Left forelimb (tissue), 1 donor: ENCODE measurements at regions not wholly inside any gene's neighbourhood (a gene's known extent, or its start where the extent isn't known, plus 50 kb on each side); places are given as distances from the start of the nearest gene placed in this dataset.
"Not testable (repeated sequence)": the region's sequence is repeated elsewhere in the genome, so short reads cannot be mapped to it uniquely, and the experiment has no call there.

Experiments
- DNase-seq: peaks from one replicate; pipeline ENCODE4 v3.0.0-alpha.2; 2018; ENCODE audit warnings: low spot score

GRCh38 chr3:75126556-75126955, 512.1 kb upstream of the CNTN3 start:
- DNase-seq: no peak

- no peak for DNase-seq
Measured at GRCh38 chr3:75129101-75129500, 514.6 kb upstream of the CNTN3 start.

GRCh38 chr3:75136100-75136897, 521.8 kb upstream of the CNTN3 start:
- DNase-seq: no peak

GRCh38 chr3:75138345-75138744, 523.9 kb upstream of the CNTN3 start:
- no peak for DNase-seq

- DNase-seq: no peak
Measured at GRCh38 chr3:75140904-75141615, 523.1 kb upstream of the FRG2C start.

GRCh38 chr3:75144406-75144805, 519.7 kb upstream of the FRG2C start:
- DNase-seq: no peak

GRCh38 chr3:75171630-75172230, 492.4 kb upstream of the FRG2C start:
- DNase-seq: no peak

- DNase-seq: no peak
Measured at GRCh38 chr3:75176937-75177336, 487.2 kb upstream of the FRG2C start.

- DNase-seq: no peak
Measured at GRCh38 chr3:75180235-75180944, 483.7 kb upstream of the FRG2C start.

GRCh38 chr3:75180945-75181298, 483.2 kb upstream of the FRG2C start:
- DNase-seq: no peak

- no peak for DNase-seq
Measured at GRCh38 chr3:75188962-75189361, 475.2 kb upstream of the FRG2C start.

GRCh38 chr3:75192146-75192616, 471.9 kb upstream of the FRG2C start:
- no peak for DNase-seq

- DNase-seq: no peak
Measured at GRCh38 chr3:75193797-75194196, 470.3 kb upstream of the FRG2C start.

- not testable (repeated sequence) for DNase-seq
Measured at GRCh38 chr3:75214332-75214731, 449.8 kb upstream of the FRG2C start.

- no peak for DNase-seq
Measured at GRCh38 chr3:75218577-75218976, 445.6 kb upstream of the FRG2C start.

- no peak for DNase-seq
Measured at GRCh38 chr3:75220932-75221331, 443.2 kb upstream of the FRG2C start.

GRCh38 chr3:75224412-75224811, 439.7 kb upstream of the FRG2C start:
- no peak for DNase-seq

- no peak for DNase-seq
Measured at GRCh38 chr3:75232216-75232615, 431.9 kb upstream of the FRG2C start.

GRCh38 chr3:75235631-75236030, 428.5 kb upstream of the FRG2C start:
- no peak for DNase-seq

GRCh38 chr3:75237053-75237452, 427.1 kb upstream of the FRG2C start:
- DNase-seq: no peak

- DNase-seq: no peak
Measured at GRCh38 chr3:75237477-75237876, 426.7 kb upstream of the FRG2C start.

GRCh38 chr3:75241226-75241962, 422.7 kb upstream of the FRG2C start:
- not testable (repeated sequence) for DNase-seq
